B cell (primary cell): ENCODE measurements at regions not wholly inside any gene's neighbourhood (a gene's known extent, or its start where the extent isn't known, plus 50 kb on each side); places are given as distances from the start of the nearest gene placed in this dataset.

Experiments used
- ATAC-seq: fragments of 200-7000 bp; cut with Tn5 transposase; one replicate; pipeline ENCODE4 v1.10.0; 2021; ENCODE audit warnings: low read depth, mild to moderate bottlenecking, moderate number of reproducible peaks, moderate library complexity
- CTCF ChIA-PET: fragments of 350-600 bp; sonication (Branson Sonifier 250); formaldehyde crosslinking; loops from one replicate; lab custom pipeline; 2021; ENCODE audit warnings: antibody characterized with exemption, inconsistent platforms; lab: Charles Lee
- POLR2A ChIA-PET: fragments of 350-600 bp; sonication (Branson Sonifier 250); formaldehyde crosslinking; loops from one replicate; lab custom pipeline; 2021; ENCODE audit warnings: antibody characterized with exemption; lab: Charles Lee
- DNase-seq: peaks from one replicate; pipeline ENCODE4 v3.0.0; 2013
- H2AFZ ChIP-seq: 2 replicates; pipeline ENCODE4 v1.6.1; 2012; ENCODE audit warnings: mild to moderate bottlenecking, low read depth, low read length; ENCODE audit not compliant: insufficient read depth, poor library complexity, severe bottlenecking
- H3K27ac ChIP-seq, 2 donors: 1 replicate in 1 of 2; 2 replicates in 1 of 2; pipeline ENCODE4 v1.5.1; 2012 to 2013; ENCODE audit warnings: low read length in 2 of 2, mild to moderate bottlenecking in 2 of 2, moderate library complexity in 1 of 2
- H3K27me3 ChIP-seq, 4 experiments: fragments of 200-600 bp in 1 of 4; sonication (generic) in 1 of 4; replicated peaks in 1 of 4; 1 replicate in 2 of 4; 2 replicates in 2 of 4; pipeline versions ENCODE4 v1.6.1 to v1.7.0; 2013 to 2016; ENCODE audit warnings: low read length in 3 of 4, mild to moderate bottlenecking in 2 of 4, mixed read lengths in 1 of 4, moderate library complexity in 1 of 4; ENCODE audit not compliant: insufficient read depth in 4 of 4, control insufficient read depth in 3 of 4; ENCODE audit errors: control extremely low read depth in 1 of 4
- H3K36me3 ChIP-seq, 2 experiments: replicated peaks in 1 of 2; 1 replicate in 1 of 2; 2 replicates in 1 of 2; pipeline versions ENCODE4 v1.6.1 to v1.7.1; 2013; ENCODE audit warnings: low read length in 1 of 2; ENCODE audit not compliant: insufficient read depth in 2 of 2, control insufficient read depth in 1 of 2; ENCODE audit errors: control extremely low read depth in 1 of 2, extremely low read depth in 1 of 2
- H3K4me1 ChIP-seq, 2 donors: fragments of 200-600 bp in 1 of 2; sonication (generic) in 1 of 2; 1 replicate in 1 of 2; 2 replicates in 1 of 2; pipeline versions ENCODE4 v1.5.1 to v1.6.1; 2013 to 2017; ENCODE audit warnings: low read length in 2 of 2; ENCODE audit not compliant: control insufficient read depth in 2 of 2, insufficient read depth in 2 of 2
- H3K4me2 ChIP-seq: replicated peaks from 2 replicates; pipeline ENCODE3; 2012; ENCODE audit warnings: mild to moderate bottlenecking, low read depth, low read length; ENCODE audit not compliant: poor library complexity, severe bottlenecking
- H3K4me3 ChIP-seq, 5 experiments: fragments of 200-600 bp in 1 of 5; sonication (generic) in 1 of 5; 1 replicate in 3 of 5; 2 replicates in 2 of 5; pipeline versions ENCODE4 v1.5.1 to v1.7.0; 2011 to 2016; ENCODE audit warnings: low read length in 4 of 5, mild to moderate bottlenecking in 4 of 5, low read depth in 2 of 5, control low read depth in 1 of 5, moderate library complexity in 1 of 5; ENCODE audit not compliant: insufficient read depth in 1 of 5; ENCODE audit errors: control extremely low read depth in 1 of 5, extremely low read depth in 1 of 5
- H3K79me2 ChIP-seq: fragments of 200-600 bp; sonication (generic); one replicate; pipeline ENCODE4 v1.6.0; 2016; ENCODE audit warnings: low read length; ENCODE audit not compliant: control insufficient read depth, insufficient read depth
- H3K9ac ChIP-seq: fragments of 200-600 bp; sonication (generic); 2 replicates; pipeline ENCODE4 v1.6.1; 2017; ENCODE audit warnings: mild to moderate bottlenecking, low read length, moderate library complexity
- H3K9me3 ChIP-seq, 3 donors: one replicate each; pipeline versions ENCODE4 v1.6.1 to v1.7.1; 2013; ENCODE audit warnings: low read length in 2 of 3; ENCODE audit not compliant: control insufficient read depth in 2 of 3, insufficient read depth in 1 of 3; ENCODE audit errors: control extremely low read depth in 1 of 3
- H4K20me1 ChIP-seq: 2 replicates; pipeline ENCODE4 v1.6.0; 2012; ENCODE audit warnings: mild to moderate bottlenecking, low read length; ENCODE audit not compliant: insufficient read depth, control insufficient read depth, poor library complexity, severe bottlenecking
- H3K27ac Mint-ChIP-seq: one replicate; pipeline ENCODE4 v1.8.0; 2021; ENCODE audit warnings: mixed read lengths
- H3K27me3 Mint-ChIP-seq: one replicate; pipeline ENCODE4 v1.8.0; 2021; ENCODE audit warnings: mixed read lengths
- H3K4me1 Mint-ChIP-seq: one replicate; pipeline ENCODE4 v1.8.0; 2021; ENCODE audit warnings: mixed read lengths
- H3K4me3 Mint-ChIP-seq: one replicate; pipeline ENCODE4 v1.8.0; 2021; ENCODE audit warnings: mixed read lengths
- H3K9me3 Mint-ChIP-seq: one replicate; pipeline ENCODE4 v1.8.0; 2022; ENCODE audit warnings: mixed read lengths; ENCODE audit not compliant: insufficient read depth
- EZH2 ChIP-seq: IDR thresholded peaks from 2 replicates; pipeline ENCODE4 v1.6.1; 2012; ENCODE audit warnings: borderline replicate concordance, low read depth, mild to moderate bottlenecking, moderate library complexity, low read length; ENCODE audit not compliant: insufficient read depth, poor library complexity, severe bottlenecking
- WGBS: methylation state at CpG from one replicate; pipeline ENCODE4 v1.1.5; 2013; ENCODE audit warnings: missing lambda C conversion rate; ENCODE audit not compliant: insufficient coverage; 5-methylcytosine and 5-hydroxymethylcytosine counted together
- intact Hi-C: fragments of 100-400 bp; cut with micrococcal nuclease; formaldehyde crosslinking; loops from one replicate; pipeline ENCODE4 v1.10.0; 2022
- TF ChIP-seq, protein P1 (sequence below): fragments of 200-600 bp; IDR thresholded peaks from one replicate; pipeline ENCODE4 v1.8.0; 2022; ENCODE audit warnings: antibody characterized with exemption, mild to moderate bottlenecking

DNA sequence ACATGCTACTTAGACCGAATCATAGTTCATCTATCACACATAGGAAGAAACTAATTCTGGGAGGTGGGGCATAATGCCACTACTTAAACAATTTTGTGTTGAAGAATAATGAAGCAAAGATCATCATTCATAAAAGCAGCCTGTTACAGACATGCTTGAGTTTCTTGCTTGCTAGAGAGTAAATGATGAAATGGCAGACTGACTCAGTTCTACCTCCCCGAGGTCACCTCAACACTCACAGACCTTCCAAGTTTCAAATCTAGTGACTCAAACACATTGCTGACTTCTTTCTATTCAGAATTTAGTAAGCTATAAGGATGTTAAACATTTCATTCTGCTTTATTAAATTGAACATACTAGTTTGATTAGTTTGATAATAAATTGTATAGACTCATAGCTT lies 636.5 kb upstream of the FRG1 start:
- TF ChIP-seq EZH2: no peak
- TF ChIP-seq, protein P1, sequence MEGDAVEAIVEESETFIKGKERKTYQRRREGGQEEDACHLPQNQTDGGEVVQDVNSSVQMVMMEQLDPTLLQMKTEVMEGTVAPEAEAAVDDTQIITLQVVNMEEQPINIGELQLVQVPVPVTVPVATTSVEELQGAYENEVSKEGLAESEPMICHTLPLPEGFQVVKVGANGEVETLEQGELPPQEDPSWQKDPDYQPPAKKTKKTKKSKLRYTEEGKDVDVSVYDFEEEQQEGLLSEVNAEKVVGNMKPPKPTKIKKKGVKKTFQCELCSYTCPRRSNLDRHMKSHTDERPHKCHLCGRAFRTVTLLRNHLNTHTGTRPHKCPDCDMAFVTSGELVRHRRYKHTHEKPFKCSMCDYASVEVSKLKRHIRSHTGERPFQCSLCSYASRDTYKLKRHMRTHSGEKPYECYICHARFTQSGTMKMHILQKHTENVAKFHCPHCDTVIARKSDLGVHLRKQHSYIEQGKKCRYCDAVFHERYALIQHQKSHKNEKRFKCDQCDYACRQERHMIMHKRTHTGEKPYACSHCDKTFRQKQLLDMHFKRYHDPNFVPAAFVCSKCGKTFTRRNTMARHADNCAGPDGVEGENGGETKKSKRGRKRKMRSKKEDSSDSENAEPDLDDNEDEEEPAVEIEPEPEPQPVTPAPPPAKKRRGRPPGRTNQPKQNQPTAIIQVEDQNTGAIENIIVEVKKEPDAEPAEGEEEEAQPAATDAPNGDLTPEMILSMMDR: no peak
- H3K4me1 ChIP-seq: no peaks in the 10 kb centered on the region
- no peaks in the 10 kb centered on the region for H3K4me1 Mint-ChIP-seq
- intact Hi-C loops: no loop called here
- CTCF ChIA-PET: no interaction called here
- no peaks in the 10 kb centered on the region for H4K20me1 ChIP-seq
- DNase-seq: no peak
- H3K4me2 ChIP-seq: no peak overlapping the region
- H3K79me2 ChIP-seq: no peaks in the 10 kb centered on the region
- H3K4me3 ChIP-seq: no peak overlapping the region
- no peaks in the 10 kb centered on the region for H3K27me3 Mint-ChIP-seq
- peaks cover 0 to 7% (median 0%) of the 10 kb centered on the region in 3 donors for H3K9me3 ChIP-seq
- H2AFZ ChIP-seq: no peak overlapping the region
- no peaks in the 10 kb centered on the region for H3K27me3 ChIP-seq
- POLR2A ChIA-PET: no interaction called here
- ATAC-seq: no peak
- no peaks in the 10 kb centered on the region for H3K36me3 ChIP-seq
- no peak overlapping the region for H3K27ac Mint-ChIP-seq
- H3K9ac ChIP-seq: no peak overlapping the region
- peaks cover 4% of the 10 kb centered on the region for H3K9me3 Mint-ChIP-seq
- H3K4me3 Mint-ChIP-seq: no peak overlapping the region
- no CpG with 5 or more reads among the region's 2 CpGs for WGBS
- no peak overlapping the region for H3K27ac ChIP-seq

DNA sequence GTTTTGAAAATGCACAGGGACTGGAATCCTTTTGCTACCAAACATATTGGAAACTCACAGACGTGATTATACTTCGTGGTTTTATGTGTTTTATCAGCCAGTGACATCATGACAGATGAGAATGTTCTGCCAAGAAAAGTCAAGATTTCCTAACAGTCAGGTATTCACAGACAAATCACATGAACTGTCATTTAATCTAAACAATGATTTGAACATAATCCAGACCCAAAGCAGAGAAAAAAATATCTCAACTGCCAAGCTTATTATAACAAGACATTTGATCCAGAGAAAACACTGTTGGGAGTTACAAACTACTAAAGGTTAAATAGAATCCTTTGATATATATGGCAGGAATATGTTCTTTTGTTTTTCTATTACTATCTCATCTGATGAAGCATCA lies 635.9 kb upstream of the FRG1 start:
- Histone ChIP-seq H3K9ac (no peak overlapping the region), H3K9me3 (peaks cover 0 to 7% (median 0%) of the 10 kb centered on the region in 3 donors), H3K4me3 (no peak overlapping the region), H3K27ac (no peak overlapping the region), H3K79me2 (no peaks in the 10 kb centered on the region), H3K27me3 (no peaks in the 10 kb centered on the region), H3K36me3 (no peaks in the 10 kb centered on the region), H4K20me1 (no peaks in the 10 kb centered on the region), H2AFZ (no peak overlapping the region), H3K4me1 (no peaks in the 10 kb centered on the region), H3K4me2 (no peak overlapping the region)
- Mint-ChIP-seq H3K9me3 (peaks cover 4% of the 10 kb centered on the region), H3K4me1 (no peaks in the 10 kb centered on the region), H3K4me3 (no peak overlapping the region), H3K27me3 (no peaks in the 10 kb centered on the region), H3K27ac (no peak overlapping the region)
- intact Hi-C loops: no loop called here
- CTCF ChIA-PET: no interaction called here
- DNase-seq (no peak), ATAC-seq (no peak)
- TF ChIP-seq, protein P1: no peak
- no peak for TF ChIP-seq EZH2
- POLR2A ChIA-PET: no interaction called here
- WGBS: no CpG with 5 or more reads among the region's 2 CpGs
